Transverse colon (tissue), 4 donors: ENCODE measurements at regions not wholly inside any gene's neighbourhood (a gene's known extent, or its start where the extent isn't known, plus 50 kb on each side); places are given as distances from the start of the nearest gene placed in this dataset.

Experiments used
- CTCF ChIP-seq, 5 experiments: fragments of 200-600 bp in 3 of 5; fragments of 450-650 bp in 2 of 5; sonication (generic) in 3 of 5; IDR thresholded peaks; 1 replicate in 2 of 5; 2 replicates in 3 of 5; pipeline ENCODE4 v1.5.1; 2016 to 2017; ENCODE audit warnings: antibody characterized with exemption in 5 of 5, inconsistent platforms in 3 of 5, mild to moderate bottlenecking in 2 of 5, moderate library complexity in 1 of 5
- EP300 ChIP-seq: sonication (generic); formaldehyde crosslinking; IDR thresholded peaks from one replicate; pipeline ENCODE4 v1.6.1; 2017; ENCODE audit warnings: antibody characterized with exemption, low read depth
- POLR2A ChIP-seq: fragments of 450-650 bp; IDR thresholded peaks from one replicate; pipeline ENCODE4 v1.6.1; 2016; ENCODE audit warnings: antibody characterized with exemption, mild to moderate bottlenecking, moderate library complexity
- POLR2AphosphoS5 ChIP-seq, 3 donors: sonication (generic); formaldehyde crosslinking; IDR thresholded peaks; one replicate each; pipeline ENCODE4 v1.6.1; 2016; ENCODE audit warnings: antibody characterized with exemption in 3 of 3

- TF ChIP-seq CTCF (IDR thresholded peaks at IDR 0.05) (no peak), POLR2AphosphoS5 (IDR thresholded peaks at IDR 0.05) (no peak), POLR2A (no peak), EP300 (no peak)
These were observed 760.2 kb upstream of the GBE1 start for GRCh38 chr3:82521657-82522056.
